HepG2 (cell line): ENCODE measurements at regions not wholly inside any gene's neighbourhood (a gene's known extent, or its start where the extent isn't known, plus 50 kb on each side); places are given as distances from the start of the nearest gene placed in this dataset.

Experiments used
- ATAC-seq: fragments of 200-7000 bp; cut with Tn5 transposase; 3 replicates; pipeline ENCODE4 v1.9.1; 2020; ENCODE audit warnings: mild to moderate bottlenecking, moderate library complexity
- BruUV-seq: library from RNA; stranded (reverse); fragments of 400-500 nt; replicated peaks from 2 replicates; lab custom pipeline; 2021; lab: Mats Ljungman, UMichigan
- CTCF ChIA-PET: fragments of 300-600 bp; formaldehyde crosslinking; extraction: SDS; loops from one replicate; lab custom pipeline; 2021; ENCODE audit warnings: low total read pairs, inconsistent platforms, low intra/inter-chr PET ratio; lab: Yijun Ruan, JAX
- POLR2A ChIA-PET: fragments of 350-600 bp; sonication (Branson Sonifier 250); formaldehyde crosslinking; loops from one replicate; lab custom pipeline; 2020; ENCODE audit warnings: antibody characterized with exemption, inconsistent platforms; lab: Yijun Ruan, JAX
- DNase-seq: peaks from one replicate; pipeline ENCODE4 v3.0.0-alpha.2; 2015; ENCODE audit warnings: low spot score
- FAIRE-seq: peaks from 3 replicates; lab custom pipeline; 2011; peaks lifted over from hg19 to GRCh38; lab: Jason Lieb, UNC
- H2AFZ ChIP-seq: one replicate; pipeline ENCODE4 v1.6.1; 2011; ENCODE audit warnings: low read length, inconsistent platforms
- H3K27ac ChIP-seq: fragments of 300-600 bp; 3 replicates; pipeline ENCODE4 v1.8.0; 2011; ENCODE audit warnings: mixed run types, mild to moderate bottlenecking, mixed read lengths, low read length, inconsistent platforms; ENCODE audit not compliant: insufficient read depth; ENCODE audit errors: extremely low read length
- H3K27me3 ChIP-seq, 2 experiments: fragments of 200-600 bp in 1 of 2; 2 replicates in 1 of 2; 3 replicates in 1 of 2; pipeline versions ENCODE4 v1.6.0 to v1.8.0; 2011; ENCODE audit warnings: low read length in 2 of 2, mild to moderate bottlenecking in 2 of 2, moderate library complexity in 2 of 2, inconsistent platforms in 1 of 2; ENCODE audit not compliant: insufficient read depth in 2 of 2, control insufficient read depth in 1 of 2
- H3K36me3 ChIP-seq, 2 experiments: fragments of 200-600 bp in 1 of 2; replicated peaks in 1 of 2; 2 replicates in 1 of 2; 3 replicates in 1 of 2; pipeline versions ENCODE4 v1.5.1 to v1.8.0; 2011; ENCODE audit warnings: low read length in 2 of 2, inconsistent platforms in 1 of 2; ENCODE audit not compliant: insufficient read depth in 2 of 2, control insufficient read depth in 1 of 2
- H3K4me1 ChIP-seq: 2 replicates; pipeline ENCODE4 v1.5.1; 2012; ENCODE audit warnings: low read length, inconsistent platforms; ENCODE audit not compliant: insufficient read depth
- H3K4me2 ChIP-seq: 2 replicates; pipeline ENCODE4 v1.6.0; 2011; ENCODE audit warnings: low read depth, low read length, inconsistent platforms
- H3K4me3 ChIP-seq, 3 experiments: fragments of 200-600 bp in 1 of 3; sonication (generic), shearing (Covaris generic) in 1 of 3; replicated peaks in 1 of 3; 2 replicates each; pipeline ENCODE4 v1.5.1; 2011 to 2016; ENCODE audit warnings: low read length in 3 of 3, inconsistent platforms in 2 of 3, low read depth in 2 of 3, mild to moderate bottlenecking in 2 of 3, control low read depth in 1 of 3, mixed read lengths in 1 of 3; ENCODE audit not compliant: insufficient read depth in 1 of 3
- H3K79me2 ChIP-seq: one replicate; pipeline ENCODE4 v1.6.1; 2011; ENCODE audit warnings: low read length, inconsistent platforms; ENCODE audit not compliant: insufficient read depth
- H3K9ac ChIP-seq: 2 replicates; pipeline ENCODE4 v1.6.0; 2011; ENCODE audit warnings: mild to moderate bottlenecking, low read depth, low read length, inconsistent platforms; ENCODE audit not compliant: insufficient read depth
- H3K9me3 ChIP-seq: 2 replicates; pipeline ENCODE4 v1.5.1; 2012; ENCODE audit warnings: mild to moderate bottlenecking, low read length
- H4K20me1 ChIP-seq: 2 replicates; pipeline ENCODE4 v1.6.0; 2011; ENCODE audit warnings: inconsistent platforms, mild to moderate bottlenecking, low read length, moderate library complexity; ENCODE audit not compliant: insufficient read depth
- MED1 ChIP-seq: sonication (generic); formaldehyde crosslinking; IDR thresholded peaks from 2 replicates; pipeline ENCODE4 v1.4.0; 2020; ENCODE audit warnings: missing genetic modification reagents
- MTA3 ChIP-seq: sonication (generic); formaldehyde crosslinking; IDR thresholded peaks from 2 replicates; pipeline ENCODE4 v1.4.0; 2020; ENCODE audit warnings: missing genetic modification reagents
- NCOR1 ChIP-seq: fragments of 200-600 bp; sonication (generic); IDR thresholded peaks from 2 replicates; pipeline ENCODE4 v1.7.0; 2017; ENCODE audit warnings: antibody characterized with exemption, low read length, borderline replicate concordance
- PAF1 ChIP-seq: IDR thresholded peaks from 2 replicates; pipeline ENCODE4 v1.6.1; 2016; ENCODE audit warnings: missing genetic modification reagents, missing compliant biosample characterization
- ZBTB20 ChIP-seq: sonication (generic); formaldehyde crosslinking; IDR thresholded peaks from 2 replicates; pipeline ENCODE4 v1.8.1; 2023; ENCODE audit warnings: missing genetic modification reagents, low read depth, mild to moderate bottlenecking, borderline replicate concordance
- ZBTB42 ChIP-seq: sonication (generic); formaldehyde crosslinking; IDR thresholded peaks from 2 replicates; pipeline ENCODE4 v1.5.0; 2020; ENCODE audit warnings: mild to moderate bottlenecking, missing genetic modification reagents
- ZNF354B ChIP-seq: sonication (generic); formaldehyde crosslinking; IDR thresholded peaks from 2 replicates; pipeline ENCODE4 v1.8.0; 2022; ENCODE audit warnings: mild to moderate bottlenecking, missing genetic modification reagents
- ZNF737 ChIP-seq: sonication (generic); formaldehyde crosslinking; IDR thresholded peaks from 2 replicates; pipeline ENCODE4 v1.5.0; 2020; ENCODE audit warnings: missing genetic modification reagents, mild to moderate bottlenecking, borderline replicate concordance
- WGBS: methylation state at CpG from one replicate; pipeline ENCODE4 v1.1.6; 2017; ENCODE audit warnings: low lambda C conversion rate; 5-methylcytosine and 5-hydroxymethylcytosine counted together
- in situ Hi-C: cut with HindIII; loops from 2 replicates; pipeline ENCODE4 v1.10.0; 2017; ENCODE audit warnings: low pct_unique_long_range_greater_than_20kb; ENCODE audit not compliant: extremely low pct_ligation_motif_present
- intact Hi-C: fragments of 100-400 bp; cut with micrococcal nuclease; formaldehyde crosslinking; loops from one replicate; pipeline ENCODE4 v1.10.0; 2022; ENCODE audit not compliant: unreplicated experiment
- TF ChIP-seq, protein P1 (sequence below): sonication (generic); formaldehyde crosslinking; IDR thresholded peaks from 2 replicates; pipeline ENCODE4 v1.9.0; 2021; ENCODE audit warnings: missing genetic modification reagents, borderline replicate concordance
- TF ChIP-seq, protein P2 (sequence below): sonication (generic); formaldehyde crosslinking; IDR thresholded peaks from 2 replicates; pipeline ENCODE4 v1.8.0; 2022; ENCODE audit warnings: mild to moderate bottlenecking, missing genetic modification reagents, moderate library complexity
- TF ChIP-seq, protein P3 (sequence below), 2 experiments: sonication (generic) in 1 of 2; formaldehyde crosslinking in 1 of 2; IDR thresholded peaks; 2 replicates each; pipeline versions ENCODE4 v1.6.1 to v1.9.0; 2014 to 2022; ENCODE audit warnings: antibody characterized with exemption in 1 of 2, borderline replicate concordance in 1 of 2, inconsistent platforms in 1 of 2, low read depth in 1 of 2, missing genetic modification reagents in 1 of 2
- TF ChIP-seq, protein P4 (sequence below): sonication (generic); formaldehyde crosslinking; IDR thresholded peaks from 2 replicates; pipeline ENCODE4 v1.5.1; 2020; ENCODE audit warnings: missing genetic modification reagents, mild to moderate bottlenecking, borderline replicate concordance
- TF ChIP-seq, protein P5 (sequence below): sonication (generic); formaldehyde crosslinking; IDR thresholded peaks from 2 replicates; pipeline ENCODE4 v1.5.1; 2020; ENCODE audit warnings: mild to moderate bottlenecking, moderate library complexity, missing genetic modification reagents

DNA sequence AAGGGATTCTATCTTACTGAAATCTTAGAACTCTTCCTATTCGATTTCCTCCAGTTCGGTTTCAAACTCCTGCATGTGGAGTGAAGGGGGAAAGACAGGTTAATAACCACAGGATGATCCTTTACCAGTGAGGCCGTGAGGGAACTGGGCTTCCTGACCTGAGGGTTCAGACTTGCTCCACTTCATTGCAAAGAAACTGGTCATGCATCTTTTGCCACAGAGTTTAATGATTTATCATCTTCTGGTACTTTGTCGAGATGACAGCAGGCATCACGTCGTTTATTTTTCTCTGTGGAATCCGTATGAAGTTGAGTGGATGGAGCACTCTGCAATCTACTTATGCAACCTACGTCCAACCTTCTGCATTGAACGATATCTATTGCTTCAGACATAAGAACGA, 145.9 kb upstream of the NLGN4X start:
- H2AFZ ChIP-seq: no peak overlapping the region
- POLR2A ChIA-PET: no interaction called here
- TF ChIP-seq ZBTB42 (CRISPR knock-in tag): no peak
- TF ChIP-seq ZBTB20: no peak
- TF ChIP-seq, protein P1, sequence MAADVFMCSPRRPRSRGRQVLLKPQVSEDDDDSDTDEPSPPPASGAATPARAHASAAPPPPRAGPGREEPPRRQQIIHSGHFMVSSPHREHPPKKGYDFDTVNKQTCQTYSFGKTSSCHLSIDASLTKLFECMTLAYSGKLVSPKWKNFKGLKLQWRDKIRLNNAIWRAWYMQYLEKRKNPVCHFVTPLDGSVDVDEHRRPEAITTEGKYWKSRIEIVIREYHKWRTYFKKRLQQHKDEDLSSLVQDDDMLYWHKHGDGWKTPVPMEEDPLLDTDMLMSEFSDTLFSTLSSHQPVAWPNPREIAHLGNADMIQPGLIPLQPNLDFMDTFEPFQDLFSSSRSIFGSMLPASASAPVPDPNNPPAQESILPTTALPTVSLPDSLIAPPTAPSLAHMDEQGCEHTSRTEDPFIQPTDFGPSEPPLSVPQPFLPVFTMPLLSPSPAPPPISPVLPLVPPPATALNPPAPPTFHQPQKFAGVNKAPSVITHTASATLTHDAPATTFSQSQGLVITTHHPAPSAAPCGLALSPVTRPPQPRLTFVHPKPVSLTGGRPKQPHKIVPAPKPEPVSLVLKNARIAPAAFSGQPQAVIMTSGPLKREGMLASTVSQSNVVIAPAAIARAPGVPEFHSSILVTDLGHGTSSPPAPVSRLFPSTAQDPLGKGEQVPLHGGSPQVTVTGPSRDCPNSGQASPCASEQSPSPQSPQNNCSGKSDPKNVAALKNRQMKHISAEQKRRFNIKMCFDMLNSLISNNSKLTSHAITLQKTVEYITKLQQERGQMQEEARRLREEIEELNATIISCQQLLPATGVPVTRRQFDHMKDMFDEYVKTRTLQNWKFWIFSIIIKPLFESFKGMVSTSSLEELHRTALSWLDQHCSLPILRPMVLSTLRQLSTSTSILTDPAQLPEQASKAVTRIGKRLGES: no peak
- TF ChIP-seq, protein P2, sequence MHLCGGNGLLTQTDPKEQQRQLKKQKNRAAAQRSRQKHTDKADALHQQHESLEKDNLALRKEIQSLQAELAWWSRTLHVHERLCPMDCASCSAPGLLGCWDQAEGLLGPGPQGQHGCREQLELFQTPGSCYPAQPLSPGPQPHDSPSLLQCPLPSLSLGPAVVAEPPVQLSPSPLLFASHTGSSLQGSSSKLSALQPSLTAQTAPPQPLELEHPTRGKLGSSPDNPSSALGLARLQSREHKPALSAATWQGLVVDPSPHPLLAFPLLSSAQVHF: no peak
- TF ChIP-seq, protein P3, sequence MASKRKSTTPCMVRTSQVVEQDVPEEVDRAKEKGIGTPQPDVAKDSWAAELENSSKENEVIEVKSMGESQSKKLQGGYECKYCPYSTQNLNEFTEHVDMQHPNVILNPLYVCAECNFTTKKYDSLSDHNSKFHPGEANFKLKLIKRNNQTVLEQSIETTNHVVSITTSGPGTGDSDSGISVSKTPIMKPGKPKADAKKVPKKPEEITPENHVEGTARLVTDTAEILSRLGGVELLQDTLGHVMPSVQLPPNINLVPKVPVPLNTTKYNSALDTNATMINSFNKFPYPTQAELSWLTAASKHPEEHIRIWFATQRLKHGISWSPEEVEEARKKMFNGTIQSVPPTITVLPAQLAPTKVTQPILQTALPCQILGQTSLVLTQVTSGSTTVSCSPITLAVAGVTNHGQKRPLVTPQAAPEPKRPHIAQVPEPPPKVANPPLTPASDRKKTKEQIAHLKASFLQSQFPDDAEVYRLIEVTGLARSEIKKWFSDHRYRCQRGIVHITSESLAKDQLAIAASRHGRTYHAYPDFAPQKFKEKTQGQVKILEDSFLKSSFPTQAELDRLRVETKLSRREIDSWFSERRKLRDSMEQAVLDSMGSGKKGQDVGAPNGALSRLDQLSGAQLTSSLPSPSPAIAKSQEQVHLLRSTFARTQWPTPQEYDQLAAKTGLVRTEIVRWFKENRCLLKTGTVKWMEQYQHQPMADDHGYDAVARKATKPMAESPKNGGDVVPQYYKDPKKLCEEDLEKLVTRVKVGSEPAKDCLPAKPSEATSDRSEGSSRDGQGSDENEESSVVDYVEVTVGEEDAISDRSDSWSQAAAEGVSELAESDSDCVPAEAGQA (IDR thresholded peaks at IDR 0.05; ENCODE audit: low read depth): no peak
- TF ChIP-seq, protein P3 (CRISPR knock-in tag; IDR thresholded peaks at IDR 0.05; ENCODE audit: borderline replicate concordance): no peak
- TF ChIP-seq ZNF354B (CRISPR knock-in tag): no peak
- TF ChIP-seq, protein P4, sequence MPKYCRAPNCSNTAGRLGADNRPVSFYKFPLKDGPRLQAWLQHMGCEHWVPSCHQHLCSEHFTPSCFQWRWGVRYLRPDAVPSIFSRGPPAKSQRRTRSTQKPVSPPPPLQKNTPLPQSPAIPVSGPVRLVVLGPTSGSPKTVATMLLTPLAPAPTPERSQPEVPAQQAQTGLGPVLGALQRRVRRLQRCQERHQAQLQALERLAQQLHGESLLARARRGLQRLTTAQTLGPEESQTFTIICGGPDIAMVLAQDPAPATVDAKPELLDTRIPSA (CRISPR knock-in tag): no peak
- no peak for TF ChIP-seq NCOR1
- TF ChIP-seq, protein P5, sequence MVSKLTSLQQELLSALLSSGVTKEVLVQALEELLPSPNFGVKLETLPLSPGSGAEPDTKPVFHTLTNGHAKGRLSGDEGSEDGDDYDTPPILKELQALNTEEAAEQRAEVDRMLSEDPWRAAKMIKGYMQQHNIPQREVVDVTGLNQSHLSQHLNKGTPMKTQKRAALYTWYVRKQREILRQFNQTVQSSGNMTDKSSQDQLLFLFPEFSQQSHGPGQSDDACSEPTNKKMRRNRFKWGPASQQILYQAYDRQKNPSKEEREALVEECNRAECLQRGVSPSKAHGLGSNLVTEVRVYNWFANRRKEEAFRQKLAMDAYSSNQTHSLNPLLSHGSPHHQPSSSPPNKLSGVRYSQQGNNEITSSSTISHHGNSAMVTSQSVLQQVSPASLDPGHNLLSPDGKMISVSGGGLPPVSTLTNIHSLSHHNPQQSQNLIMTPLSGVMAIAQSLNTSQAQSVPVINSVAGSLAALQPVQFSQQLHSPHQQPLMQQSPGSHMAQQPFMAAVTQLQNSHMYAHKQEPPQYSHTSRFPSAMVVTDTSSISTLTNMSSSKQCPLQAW (CRISPR knock-in tag): no peak
- no peak for TF ChIP-seq PAF1 (CRISPR knock-in tag)
- no peak for TF ChIP-seq MTA3 (CRISPR knock-in tag)
- no peak for TF ChIP-seq ZNF737 (CRISPR knock-in tag)
- no peak for TF ChIP-seq MED1 (CRISPR knock-in tag)

More for the DNA sequence above, 145.9 kb upstream of the NLGN4X start:
- Histone ChIP-seq H3K4me2 (no peak overlapping the region), H3K9me3 (peaks cover 25% of the 10 kb centered on the region), H4K20me1 (no peaks in the 10 kb centered on the region), H3K9ac (no peak overlapping the region), H3K27ac (no peak overlapping the region), H3K4me3 (no peak overlapping the region), H3K27me3 (no peaks in the 10 kb centered on the region), H3K4me1 (no peaks in the 10 kb centered on the region), H3K79me2 (no peaks in the 10 kb centered on the region), H3K36me3 (no peaks in the 10 kb centered on the region)
- intact Hi-C loops (no loop called here), in situ Hi-C loops (no loop called here)
- CTCF ChIA-PET: no interaction called here
- FAIRE-seq: no peak
- no TSS peak for BruUV-seq
- DNase-seq: no peak
- no peak for ATAC-seq
- WGBS: 2% methylated on average over 7 of the region's 10 CpGs
